ENCODE measurements at regions not wholly inside any gene's neighbourhood (a gene's known extent, or its start where the extent isn't known, plus 50 kb on each side); places are given as distances from the start of the nearest gene placed in this dataset.

GRCh38 chr2:128769457-128770142 lies 450.9 kb upstream of the HS6ST1 start:
- H3K4me1 ChIP-seq (ENCODE audit: insufficient read depth), result no peaks in the 10 kb centered on the region
- H3K4me3 ChIP-seq, result no peak overlapping the region
- no peaks in the 10 kb centered on the region for H3K27me3 ChIP-seq
- no peak overlapping the region for H3K27ac ChIP-seq
- TF ChIP-seq POLR2A (IDR thresholded peaks at IDR 0.05), result no peak
- no peak for TF ChIP-seq CTCF (IDR thresholded peaks at IDR 0.05)
- TF ChIP-seq EP300 (IDR thresholded peaks at IDR 0.05), result no peak
- H3K36me3 ChIP-seq, result no peaks in the 10 kb centered on the region
- intact Hi-C loops (cut with DNase I), result no loop called here
- peak in 1 of 5 donors; percentile 13 for DNase-seq
- H3K9me3 ChIP-seq, result no peaks in the 10 kb centered on the region
- 97 to 98% (median 97%) methylated on average over 7 of the region's 7 CpGs for WGBS, 3 donors

GRCh38 chr2:128770143-128771085 lies 451.7 kb upstream of the HS6ST1 start:
- TF ChIP-seq EP300 (IDR thresholded peaks at IDR 0.05) (no peak), POLR2A (IDR thresholded peaks at IDR 0.05) (no peak)
- intact Hi-C loops (cut with DNase I), result no loop called here
- peak in 1 of 5 donors; percentile 24 for DNase-seq
- Histone ChIP-seq H3K4me3 (no peak overlapping the region), H3K36me3 (no peaks in the 10 kb centered on the region), H3K4me1 (ENCODE audit: insufficient read depth) (no peaks in the 10 kb centered on the region), H3K27ac (no peak overlapping the region), H3K9me3 (no peaks in the 10 kb centered on the region), H3K27me3 (no peaks in the 10 kb centered on the region)
- 94 to 96% (median 95%) methylated on average over 18 of the region's 18 CpGs for WGBS, 3 donors

GRCh38 chr2:128771401-128771800 lies 452.7 kb upstream of the HS6ST1 start:
- Histone ChIP-seq H3K27me3 (no peaks in the 10 kb centered on the region), H3K36me3 (no peaks in the 10 kb centered on the region), H3K4me1 (ENCODE audit: insufficient read depth) (no peaks in the 10 kb centered on the region), H3K27ac (no peak overlapping the region), H3K4me3 (no peak overlapping the region), H3K9me3 (no peaks in the 10 kb centered on the region)
- intact Hi-C loops (cut with DNase I), result no loop called here
- no peak for DNase-seq
- no peak for TF ChIP-seq POLR2A (IDR thresholded peaks at IDR 0.05)
- TF ChIP-seq CTCF (IDR thresholded peaks at IDR 0.05), result no peak
- no peak for TF ChIP-seq EP300 (IDR thresholded peaks at IDR 0.05)
- 84 to 85% (median 85%) methylated on average over 2 of the region's 2 CpGs for WGBS, 3 donors

GRCh38 chr2:128772671-128773070 lies 454.0 kb upstream of the HS6ST1 start:
- Histone ChIP-seq H3K4me1 (ENCODE audit: insufficient read depth) (no peaks in the 10 kb centered on the region), H3K36me3 (no peaks in the 10 kb centered on the region), H3K27ac (no peak overlapping the region), H3K9me3 (no peaks in the 10 kb centered on the region), H3K27me3 (no peaks in the 10 kb centered on the region), H3K4me3 (no peak overlapping the region)
- 80 to 88% (median 85%) methylated on average over 4 of the region's 4 CpGs for WGBS, 3 donors
- DNase-seq, result peak in 1 of 5 donors; percentile 5
- intact Hi-C loops (cut with DNase I), result no loop called here
- TF ChIP-seq EP300 (IDR thresholded peaks at IDR 0.05) (no peak), POLR2A (IDR thresholded peaks at IDR 0.05) (no peak), CTCF (IDR thresholded peaks at IDR 0.05) (no peak)

All from ovary (tissue), 7 donors.